GM19240 (cell line): ENCODE measurements at regions not wholly inside any gene's neighbourhood (a gene's known extent, or its start where the extent isn't known, plus 50 kb on each side); places are given as distances from the start of the nearest gene placed in this dataset.
"Not testable (repeated sequence)": the region's sequence is repeated elsewhere in the genome, so short reads cannot be mapped to it uniquely, and the experiment has no call there.

ENCODE experiments used
- DNase-seq: peaks from one replicate; pipeline ENCODE4 v3.0.0; 2011; ENCODE audit warnings: low spot score; ENCODE audit not compliant: insufficient read length

GRCh38 chr5:62093411-62093810 lies 212.6 kb upstream of the KIF2A start:
- no peak for DNase-seq

GRCh38 chr5:62093976-62094375 lies 212.0 kb upstream of the KIF2A start:
- no peak for DNase-seq

GRCh38 chr5:62097361-62097760 lies 208.6 kb upstream of the KIF2A start:
- no peak for DNase-seq

- DNase-seq: no peak
Measured at GRCh38 chr5:62100201-62100600, 205.8 kb upstream of the KIF2A start.

GRCh38 chr5:62103863-62104262 lies 202.1 kb upstream of the KIF2A start:
- not testable (repeated sequence) for DNase-seq

- no peak for DNase-seq
Measured at GRCh38 chr5:62111428-62111827, 194.6 kb upstream of the KIF2A start.

GRCh38 chr5:62112689-62113228 lies 193.2 kb upstream of the KIF2A start:
- DNase-seq: no peak

GRCh38 chr5:62115014-62115413 lies 191.0 kb upstream of the KIF2A start:
- DNase-seq: no peak

- no peak for DNase-seq
Measured at GRCh38 chr5:62124266-62124665, 181.7 kb upstream of the KIF2A start.

GRCh38 chr5:62126090-62126489 lies 179.9 kb upstream of the KIF2A start:
- DNase-seq: no peak

- DNase-seq: no peak
Measured at GRCh38 chr5:62127098-62127736, 178.8 kb upstream of the KIF2A start.

GRCh38 chr5:62130107-62130506 lies 175.9 kb upstream of the KIF2A start:
- DNase-seq: no peak

GRCh38 chr5:62132276-62132675 lies 173.7 kb upstream of the KIF2A start:
- no peak for DNase-seq

- no peak for DNase-seq
Measured at GRCh38 chr5:62133426-62133825, 172.6 kb upstream of the KIF2A start.

GRCh38 chr5:62134811-62135210 lies 171.2 kb upstream of the KIF2A start:
- DNase-seq: no peak

GRCh38 chr5:62137628-62138027 lies 168.4 kb upstream of the KIF2A start:
- no peak for DNase-seq

GRCh38 chr5:62138607-62139006 lies 167.4 kb upstream of the KIF2A start:
- DNase-seq: no peak

- DNase-seq: no peak
Measured at GRCh38 chr5:62139741-62140140, 166.3 kb upstream of the KIF2A start.

- DNase-seq: no peak
Measured at GRCh38 chr5:62142351-62142750, 163.7 kb upstream of the KIF2A start.

- no peak for DNase-seq
Measured at GRCh38 chr5:62143268-62144229, 162.5 kb upstream of the KIF2A start.

GRCh38 chr5:62144401-62145022 lies 161.5 kb upstream of the KIF2A start:
- no peak for DNase-seq

- no peak for DNase-seq
Measured at GRCh38 chr5:62149879-62150278, 156.1 kb upstream of the KIF2A start.
